ENCODE measurements at regions not wholly inside any gene's neighbourhood (a gene's known extent, or its start where the extent isn't known, plus 50 kb on each side); places are given as distances from the start of the nearest gene placed in this dataset.
A peak's percentile ranks its signal among the peaks of the same experiment; 100 is the strongest.

- peaks cover 0 to 13% (median 0%) of the 10 kb centered on the region in 5 donors for H3K4me1 ChIP-seq (ENCODE audit: control insufficient read depth in 5 of 5, insufficient read depth in 5 of 5, low read length in 5 of 5)
- WGBS, 2 donors, result 83 to 85% methylated on average over 9 of the region's 9 CpGs
- no peak overlapping the region for H3K4me3 ChIP-seq
- ATAC-seq (ENCODE audit: insufficient read depth, low FRiP score), result no peak
- H3K9ac ChIP-seq (ENCODE audit: insufficient read depth in 1 of 2, low read length in 2 of 2), result no peak overlapping the region
- no peaks in the 10 kb centered on the region for H3K36me3 ChIP-seq (ENCODE audit: control insufficient read depth in 4 of 4, insufficient read depth in 4 of 4, low read length in 4 of 4)
- no peaks in the 10 kb centered on the region for H3K9me3 ChIP-seq (ENCODE audit: control insufficient read depth in 4 of 4, insufficient read depth in 3 of 4, low read length in 3 of 4)
- no peaks in the 10 kb centered on the region for H3K27me3 ChIP-seq (ENCODE audit: control insufficient read depth in 3 of 3, insufficient read depth in 3 of 3, low read length in 2 of 3)
- no peak for DNase-seq
- TF ChIP-seq, protein P1, sequence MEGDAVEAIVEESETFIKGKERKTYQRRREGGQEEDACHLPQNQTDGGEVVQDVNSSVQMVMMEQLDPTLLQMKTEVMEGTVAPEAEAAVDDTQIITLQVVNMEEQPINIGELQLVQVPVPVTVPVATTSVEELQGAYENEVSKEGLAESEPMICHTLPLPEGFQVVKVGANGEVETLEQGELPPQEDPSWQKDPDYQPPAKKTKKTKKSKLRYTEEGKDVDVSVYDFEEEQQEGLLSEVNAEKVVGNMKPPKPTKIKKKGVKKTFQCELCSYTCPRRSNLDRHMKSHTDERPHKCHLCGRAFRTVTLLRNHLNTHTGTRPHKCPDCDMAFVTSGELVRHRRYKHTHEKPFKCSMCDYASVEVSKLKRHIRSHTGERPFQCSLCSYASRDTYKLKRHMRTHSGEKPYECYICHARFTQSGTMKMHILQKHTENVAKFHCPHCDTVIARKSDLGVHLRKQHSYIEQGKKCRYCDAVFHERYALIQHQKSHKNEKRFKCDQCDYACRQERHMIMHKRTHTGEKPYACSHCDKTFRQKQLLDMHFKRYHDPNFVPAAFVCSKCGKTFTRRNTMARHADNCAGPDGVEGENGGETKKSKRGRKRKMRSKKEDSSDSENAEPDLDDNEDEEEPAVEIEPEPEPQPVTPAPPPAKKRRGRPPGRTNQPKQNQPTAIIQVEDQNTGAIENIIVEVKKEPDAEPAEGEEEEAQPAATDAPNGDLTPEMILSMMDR (IDR thresholded peaks at IDR 0.05; ENCODE audit: control extremely low read depth, extremely low read depth), result no peak
- no peak overlapping the region for H3K27ac ChIP-seq (ENCODE audit: low read depth in 1 of 2, low read length in 1 of 2)
Measured at GRCh38 chr14:26761532-26761931, 163.7 kb upstream of the NOVA1 start.

GRCh38 chr14:26765301-26765700 is 167.5 kb upstream of the NOVA1 start:
- ATAC-seq (ENCODE audit: insufficient read depth, low FRiP score) (no peak), DNase-seq (no peak)
- Histone ChIP-seq H3K9me3 (ENCODE audit: control insufficient read depth in 4 of 4, insufficient read depth in 3 of 4, low read length in 3 of 4) (no peaks in the 10 kb centered on the region), H3K9ac (ENCODE audit: insufficient read depth in 1 of 2, low read length in 2 of 2) (no peak overlapping the region), H3K4me3 (no peak overlapping the region), H3K36me3 (ENCODE audit: control insufficient read depth in 4 of 4, insufficient read depth in 4 of 4, low read length in 4 of 4) (no peaks in the 10 kb centered on the region), H3K4me1 (ENCODE audit: control insufficient read depth in 5 of 5, insufficient read depth in 5 of 5, low read length in 5 of 5) (peaks cover 0 to 13% (median 0%) of the 10 kb centered on the region in 5 donors), H3K27me3 (ENCODE audit: control insufficient read depth in 3 of 3, insufficient read depth in 3 of 3, low read length in 2 of 3) (no peaks in the 10 kb centered on the region), H3K27ac (ENCODE audit: low read depth in 1 of 2, low read length in 1 of 2) (no peak overlapping the region)
- TF ChIP-seq, protein P1 (IDR thresholded peaks at IDR 0.05; ENCODE audit: control extremely low read depth, extremely low read depth), result no peak

GRCh38 chr14:26765768-26766520 is 168.1 kb upstream of the NOVA1 start:
- no peaks in the 10 kb centered on the region for H3K9me3 ChIP-seq (ENCODE audit: control insufficient read depth in 4 of 4, insufficient read depth in 3 of 4, low read length in 3 of 4)
- peak; percentile 48 for ATAC-seq (ENCODE audit: insufficient read depth, low FRiP score)
- no peak overlapping the region for H3K4me3 ChIP-seq
- peaks cover 0 to 13% (median 0%) of the 10 kb centered on the region in 5 donors for H3K4me1 ChIP-seq (ENCODE audit: control insufficient read depth in 5 of 5, insufficient read depth in 5 of 5, low read length in 5 of 5)
- no peaks in the 10 kb centered on the region for H3K36me3 ChIP-seq (ENCODE audit: control insufficient read depth in 4 of 4, insufficient read depth in 4 of 4, low read length in 4 of 4)
- TF ChIP-seq, protein P1 (IDR thresholded peaks at IDR 0.05; ENCODE audit: control extremely low read depth, extremely low read depth), result no peak
- no peak overlapping the region for H3K9ac ChIP-seq (ENCODE audit: insufficient read depth in 1 of 2, low read length in 2 of 2)
- H3K27ac ChIP-seq (ENCODE audit: low read depth in 1 of 2, low read length in 1 of 2), result no peak overlapping the region
- no peaks in the 10 kb centered on the region for H3K27me3 ChIP-seq (ENCODE audit: control insufficient read depth in 3 of 3, insufficient read depth in 3 of 3, low read length in 2 of 3)
- peak in 2 of 3 donors; percentile 21 to 70 for DNase-seq
- WGBS, 2 donors, result 35 to 51% methylated on average over 2 of the region's 2 CpGs

Data from lung (tissue), 11 donors.